ENCODE measurements at regions not wholly inside any gene's neighbourhood (a gene's known extent, or its start where the extent isn't known, plus 50 kb on each side); places are given as distances from the start of the nearest gene placed in this dataset.

- H3K4me2 ChIP-seq (ENCODE audit: low read length), result no peak overlapping the region
Measured at GRCh38 chr2:102977426-102978090, 215.7 kb downstream of the TMEM182 start.

GRCh38 chr2:102978091-102978490, 216.3 kb downstream of the TMEM182 start:
- Histone ChIP-seq H3K27ac (ENCODE audit: low read depth, low read length) (no peak overlapping the region), H3K4me2 (ENCODE audit: low read length) (no peak overlapping the region), H3K4me3 (ENCODE audit: low read length) (no peak overlapping the region), H3K27me3 (ENCODE audit: control insufficient read depth, low read length) (no peaks in the 10 kb centered on the region), H3K36me3 (ENCODE audit: control insufficient read depth, low read length) (no peaks in the 10 kb centered on the region), H4K20me1 (ENCODE audit: control insufficient read depth, insufficient read depth, low read depth, low read length) (no peaks in the 10 kb centered on the region), H3K4me1 (ENCODE audit: control insufficient read depth, low read length) (no peaks in the 10 kb centered on the region), H3K9me3 (ENCODE audit: control insufficient read depth, insufficient read depth, low read length) (no peaks in the 10 kb centered on the region), H3K79me2 (ENCODE audit: control insufficient read depth, low read length) (no peaks in the 10 kb centered on the region), H3F3A (ENCODE audit: control insufficient read depth, insufficient read depth) (no peaks in the 10 kb centered on the region), H3K9me2 (replicated peaks; ENCODE audit: control insufficient read depth, low read length) (no peaks in the 10 kb centered on the region; the same call in 1 of the 2 replicates)
- no peak for TF ChIP-seq EZH2phosphoT487 (IDR thresholded peaks at IDR 0.05; ENCODE audit: borderline replicate concordance, low read length)
- no peak for TF ChIP-seq CTCF (IDR thresholded peaks at IDR 0.05; ENCODE audit: low read depth, low read length, poor library complexity, severe bottlenecking)

More at GRCh38 chr2:102977426-102978090, 215.7 kb downstream of the TMEM182 start:
- H3K4me3 ChIP-seq (ENCODE audit: low read length), result no peak overlapping the region
- no peaks in the 10 kb centered on the region for H3K9me3 ChIP-seq (ENCODE audit: control insufficient read depth, insufficient read depth, low read length)
- H3K4me1 ChIP-seq (ENCODE audit: control insufficient read depth, low read length), result no peaks in the 10 kb centered on the region
- H3K9me2 ChIP-seq (replicated peaks; ENCODE audit: control insufficient read depth, low read length), result no peaks in the 10 kb centered on the region; the same call in 1 of the 2 replicates
- no peaks in the 10 kb centered on the region for H3K36me3 ChIP-seq (ENCODE audit: control insufficient read depth, low read length)
- H3K27ac ChIP-seq (ENCODE audit: low read depth, low read length), result no peak overlapping the region
- no peaks in the 10 kb centered on the region for H3F3A ChIP-seq (ENCODE audit: control insufficient read depth, insufficient read depth)
- TF ChIP-seq CTCF (IDR thresholded peaks at IDR 0.05; ENCODE audit: low read depth, low read length, poor library complexity, severe bottlenecking) (no peak), EZH2phosphoT487 (IDR thresholded peaks at IDR 0.05; ENCODE audit: borderline replicate concordance, low read length) (no peak)
- H3K79me2 ChIP-seq (ENCODE audit: control insufficient read depth, low read length), result no peaks in the 10 kb centered on the region
- H4K20me1 ChIP-seq (ENCODE audit: control insufficient read depth, insufficient read depth, low read depth, low read length), result no peaks in the 10 kb centered on the region
- H3K27me3 ChIP-seq (ENCODE audit: control insufficient read depth, low read length), result no peaks in the 10 kb centered on the region

- Histone ChIP-seq H3K4me1 (ENCODE audit: control insufficient read depth, low read length) (no peaks in the 10 kb centered on the region), H4K20me1 (ENCODE audit: control insufficient read depth, insufficient read depth, low read depth, low read length) (no peaks in the 10 kb centered on the region), H3K9me3 (ENCODE audit: control insufficient read depth, insufficient read depth, low read length) (no peaks in the 10 kb centered on the region), H3K27me3 (ENCODE audit: control insufficient read depth, low read length) (no peaks in the 10 kb centered on the region), H3K9me2 (replicated peaks; ENCODE audit: control insufficient read depth, low read length) (no peaks in the 10 kb centered on the region; the same call in 1 of the 2 replicates), H3K36me3 (ENCODE audit: control insufficient read depth, low read length) (no peaks in the 10 kb centered on the region), H3K27ac (ENCODE audit: low read depth, low read length) (no peak overlapping the region), H3K4me2 (ENCODE audit: low read length) (no peak overlapping the region), H3F3A (ENCODE audit: control insufficient read depth, insufficient read depth) (no peaks in the 10 kb centered on the region), H3K4me3 (ENCODE audit: low read length) (no peak overlapping the region), H3K79me2 (ENCODE audit: control insufficient read depth, low read length) (no peaks in the 10 kb centered on the region)
- TF ChIP-seq EZH2phosphoT487 (IDR thresholded peaks at IDR 0.05; ENCODE audit: borderline replicate concordance, low read length) (no peak), CTCF (IDR thresholded peaks at IDR 0.05; ENCODE audit: low read depth, low read length, poor library complexity, severe bottlenecking) (no peak)
Measured at GRCh38 chr2:102979429-102979828, 217.6 kb downstream of the TMEM182 start.

Data from DOHH2 (cell line).